ENCODE measurements at regions not wholly inside any gene's neighbourhood (a gene's known extent, or its start where the extent isn't known, plus 50 kb on each side); places are given as distances from the start of the nearest gene placed in this dataset.

- DNase-seq: no peak
These were observed 63.8 kb upstream of the RET start for GRCh38 chr10:43013065-43013464.

GRCh38 chr10:43024524-43024923, 52.3 kb upstream of the RET start:
- no peak for DNase-seq

GRCh38 chr10:43024942-43025700, 51.7 kb upstream of the RET start:
- no peak for DNase-seq

GRCh38 chr10:43026039-43026973, 50.6 kb upstream of the RET start:
- DNase-seq: no peak
